MM.1S (cell line): ENCODE measurements at regions not wholly inside any gene's neighbourhood (a gene's known extent, or its start where the extent isn't known, plus 50 kb on each side); places are given as distances from the start of the nearest gene placed in this dataset.

Source experiments
- CTCF ChIP-seq: fragments of 300-600 bp; sonication (generic); IDR thresholded peaks from 2 replicates; pipeline ENCODE4 v1.5.1; 2016; ENCODE audit warnings: antibody characterized with exemption, low read length, mixed read lengths
- EZH2phosphoT487 ChIP-seq: fragments of 300-600 bp; sonication (generic); IDR thresholded peaks from 2 replicates; pipeline ENCODE4 v1.6.1; 2018; ENCODE audit warnings: antibody characterized with exemption, low read length

GRCh38 chr14:53333809-53334208 is 180.7 kb upstream of the DDHD1 start:
- TF ChIP-seq CTCF (no peak), EZH2phosphoT487 (no peak)
